HG03039 (cell line): ENCODE measurements at regions not wholly inside any gene's neighbourhood (a gene's known extent, or its start where the extent isn't known, plus 50 kb on each side); places are given as distances from the start of the nearest gene placed in this dataset.
"Not testable (repeated sequence)": the region's sequence is repeated elsewhere in the genome, so short reads cannot be mapped to it uniquely, and the experiment has no call there.

ENCODE experiments used
- ATAC-seq: cut with Tn5 transposase; IDR thresholded peaks from one replicate; pipeline ENCODE4 v1.9.1; 2021; ENCODE audit warnings: mild to moderate bottlenecking, moderate library complexity; ENCODE audit not compliant: unreplicated experiment

DNA sequence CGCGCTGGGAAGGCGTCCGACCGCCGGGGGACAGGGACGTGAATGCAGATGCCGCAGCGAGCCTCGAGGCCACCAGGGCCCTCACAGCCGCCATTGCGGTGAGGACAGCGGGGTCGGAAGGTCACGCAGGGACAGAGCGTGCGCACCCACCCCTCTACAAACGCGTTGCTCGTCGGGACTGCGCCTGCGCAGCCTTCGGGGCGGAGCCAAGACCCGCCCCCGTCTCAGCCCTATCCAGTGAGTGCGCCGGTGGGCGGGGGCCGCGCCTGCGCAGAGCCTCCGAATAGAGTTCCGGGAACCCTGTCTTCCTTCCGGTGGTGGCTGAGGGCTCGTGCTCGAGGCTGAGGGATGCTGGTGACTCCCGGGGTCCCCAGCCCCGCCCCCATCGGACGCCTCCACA lies 5393.1 kb upstream of the TPTE start:
- peak; percentile 82 for ATAC-seq

DNA sequence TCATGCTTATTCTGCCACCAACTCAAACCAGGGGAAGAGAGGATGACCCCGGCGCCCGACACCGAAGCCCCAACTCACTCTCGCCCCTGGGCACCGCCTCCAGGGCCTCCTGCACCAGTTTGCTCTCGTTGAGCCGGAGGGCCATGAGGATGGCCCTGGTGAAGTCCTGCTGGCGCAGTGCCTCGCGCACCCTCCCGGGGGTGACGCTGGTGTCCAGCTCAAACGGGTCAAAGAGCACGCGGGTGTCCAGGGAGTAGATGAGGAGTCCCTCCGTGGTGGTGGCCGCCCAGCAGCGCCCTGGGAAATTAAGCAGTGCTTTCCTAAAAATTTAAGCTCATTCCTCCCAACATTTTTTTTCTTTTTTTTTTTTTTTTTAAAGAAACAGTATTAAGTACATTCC lies 5387.6 kb upstream of the TPTE start:
- not testable (repeated sequence) for ATAC-seq

GRCh38 chr21:5136406-5136805 lies 5385.0 kb upstream of the TPTE start:
- not testable (repeated sequence) for ATAC-seq

DNA sequence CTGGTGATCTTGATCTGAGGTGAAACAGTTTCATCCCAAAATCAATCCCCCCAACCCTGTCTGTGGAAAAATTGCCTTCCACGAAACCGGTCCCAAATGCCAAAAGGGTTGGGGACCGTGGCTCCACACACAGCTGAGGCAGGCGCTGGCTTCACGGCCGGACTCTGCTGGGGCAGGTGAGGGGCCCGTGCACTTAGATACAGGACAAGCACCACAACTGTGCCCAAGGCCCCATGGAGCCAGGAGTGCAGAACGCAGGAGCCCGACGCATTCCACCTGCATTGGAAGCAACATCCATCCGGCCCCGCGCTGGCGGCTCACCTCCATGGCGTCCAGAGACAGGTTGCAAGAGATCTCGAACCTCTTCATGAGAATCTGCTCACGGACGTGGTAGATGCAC lies 5384.4 kb upstream of the TPTE start:
- ATAC-seq = not testable (repeated sequence)

GRCh38 chr21:5138687-5139086 lies 5382.7 kb upstream of the TPTE start:
- not testable (repeated sequence) for ATAC-seq

GRCh38 chr21:5139528-5139927 lies 5381.9 kb upstream of the TPTE start:
- ATAC-seq = not testable (repeated sequence)

DNA sequence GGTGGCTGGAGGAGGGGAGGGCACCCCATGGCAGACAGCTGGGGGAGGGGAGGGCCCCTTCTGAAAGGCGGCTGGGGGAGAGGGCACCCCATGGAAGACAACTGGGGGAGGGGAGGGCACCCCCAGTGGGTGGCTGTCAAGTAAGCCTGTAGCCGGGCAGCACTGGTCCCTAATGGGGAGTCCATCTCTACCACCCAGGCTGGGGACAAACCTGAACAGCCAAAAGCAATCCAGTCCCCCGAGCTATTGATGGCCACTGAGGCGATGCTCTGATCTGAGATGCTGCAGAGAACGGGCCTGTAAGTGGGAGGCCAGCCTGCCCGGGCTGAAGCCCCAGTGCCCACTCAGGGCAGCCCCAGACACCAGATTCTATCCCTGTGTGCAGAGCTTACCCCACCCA lies 5378.4 kb upstream of the TPTE start:
- ATAC-seq = not testable (repeated sequence)

DNA sequence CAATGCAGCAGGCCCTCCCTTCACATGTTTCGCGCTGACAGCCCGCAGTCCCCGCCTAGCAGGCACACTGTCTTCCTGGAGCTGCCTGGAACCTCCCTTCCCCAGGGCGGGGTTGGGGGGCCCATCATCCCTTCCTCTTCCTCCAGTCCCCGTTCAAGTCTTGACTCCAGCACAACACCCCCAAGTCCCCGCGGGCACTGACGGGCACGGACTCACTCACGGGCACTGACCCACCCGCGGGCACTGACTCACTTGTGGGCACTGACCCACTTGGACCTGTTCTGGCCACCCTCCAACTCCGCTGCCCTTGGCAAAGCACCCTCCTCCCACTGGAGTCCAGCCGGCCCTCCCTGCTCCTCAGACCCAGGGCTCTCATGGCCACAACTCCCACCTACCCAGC lies 5376.7 kb upstream of the TPTE start:
- ATAC-seq = not testable (repeated sequence)

DNA sequence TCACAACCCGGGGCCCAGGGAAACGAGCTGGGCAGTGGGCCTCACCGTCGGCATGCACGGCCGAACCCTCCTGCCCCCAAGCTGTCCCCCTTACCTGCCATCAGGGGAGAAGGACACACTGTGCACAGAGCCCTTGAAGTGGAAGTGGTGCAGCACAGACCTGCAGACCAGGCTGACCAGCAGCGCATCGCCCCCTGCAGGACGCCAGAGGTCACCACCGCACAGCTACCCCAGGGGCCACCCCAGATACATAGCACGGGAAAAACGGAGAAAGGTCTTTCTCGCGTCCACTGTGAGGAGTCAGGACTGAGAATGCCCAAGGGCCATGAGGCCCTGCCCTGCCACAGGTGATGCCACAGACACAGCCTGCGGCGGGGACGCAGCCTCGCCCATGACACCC lies 5373.7 kb upstream of the TPTE start:
- not testable (repeated sequence) for ATAC-seq

DNA sequence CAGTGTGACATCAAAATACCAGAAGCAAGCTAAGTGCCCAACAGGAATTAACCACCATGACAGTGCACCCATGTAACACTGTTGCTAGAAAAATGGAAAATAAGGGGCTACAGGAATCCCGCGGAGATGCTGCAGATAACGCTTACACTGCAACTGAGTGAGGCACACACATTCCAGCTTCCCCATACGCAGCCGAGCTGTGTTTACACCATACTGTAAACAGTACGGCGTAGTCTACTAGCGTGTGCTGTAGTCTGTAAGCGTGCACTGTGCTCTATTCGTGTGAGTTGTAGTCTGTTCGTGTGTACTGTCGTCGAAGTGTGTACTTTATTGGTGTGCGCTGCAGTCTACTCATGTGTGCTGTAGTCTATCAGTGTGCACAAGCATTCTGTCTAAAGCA lies 5372.2 kb upstream of the TPTE start:
- not testable (repeated sequence) for ATAC-seq

GRCh38 chr21:5153842-5154640 lies 5367.3 kb upstream of the TPTE start:
- ATAC-seq = peak; percentile 18

GRCh38 chr21:5154641-5154982 lies 5366.8 kb upstream of the TPTE start:
- peak; percentile 97 for ATAC-seq

DNA sequence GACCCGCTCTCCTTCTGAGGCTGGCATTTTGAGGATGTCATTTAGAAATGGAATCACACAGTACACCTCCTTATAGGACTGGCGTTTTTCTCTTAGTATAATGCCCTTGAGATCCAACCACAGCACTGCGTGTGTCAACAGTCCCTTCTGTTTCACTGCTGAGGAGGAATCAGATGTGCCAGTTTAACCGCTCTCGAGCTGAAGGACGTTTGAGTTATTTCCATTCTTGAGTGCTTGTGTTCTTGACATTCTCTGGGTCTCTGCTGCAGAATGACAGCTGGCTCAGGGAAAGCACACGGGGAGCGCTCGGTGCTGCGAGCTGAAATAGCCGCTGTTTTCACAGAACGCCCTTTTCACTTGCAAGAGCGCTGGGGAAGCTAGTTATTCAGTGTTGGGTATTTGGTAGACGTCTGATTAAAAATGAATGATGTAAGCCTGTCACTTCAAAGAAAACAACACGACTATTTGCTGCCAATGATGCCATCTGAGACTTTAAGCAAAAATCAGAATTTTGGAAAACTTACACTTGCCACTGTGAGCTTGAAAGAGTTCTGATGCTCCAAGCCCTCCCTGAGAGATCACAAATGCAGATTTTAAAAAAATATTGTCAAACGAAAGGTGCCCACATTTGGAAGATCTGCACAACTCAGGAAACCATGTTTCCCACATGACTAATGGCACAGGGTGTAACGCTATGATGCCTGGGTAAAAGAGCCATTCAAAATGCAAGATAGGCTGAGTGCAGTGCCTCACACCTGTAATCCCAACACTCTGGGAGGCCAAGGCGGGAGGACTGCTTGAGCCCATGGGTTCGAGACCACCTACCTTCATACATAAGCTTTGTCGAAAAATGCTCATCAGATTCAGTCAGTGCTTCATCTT lies 5358.4 kb upstream of the TPTE start:
- not testable (repeated sequence) for ATAC-seq

DNA sequence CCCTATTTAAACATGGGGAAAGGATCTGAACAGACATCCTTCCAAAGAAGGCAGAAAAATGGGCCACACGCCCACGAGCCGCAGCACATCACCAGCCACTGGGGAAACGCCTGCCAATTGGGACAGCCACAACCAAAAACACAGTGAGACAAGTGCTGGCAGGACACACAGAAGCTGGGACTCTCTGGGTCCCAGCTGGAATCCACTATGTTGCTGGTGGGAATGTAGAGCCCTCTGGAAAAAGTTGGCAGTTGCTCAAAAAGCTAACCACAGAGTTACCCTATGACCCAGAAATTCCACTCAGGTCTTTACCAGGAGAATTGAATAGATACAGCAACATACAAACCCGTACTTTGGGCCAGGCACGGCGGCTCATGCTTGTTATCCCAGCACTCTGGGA lies 5355.6 kb upstream of the TPTE start:
- ATAC-seq = not testable (repeated sequence)
